Endodermal cell (in vitro differentiated cells): ENCODE measurements at regions not wholly inside any gene's neighbourhood (a gene's known extent, or its start where the extent isn't known, plus 50 kb on each side); places are given as distances from the start of the nearest gene placed in this dataset.

ENCODE experiments used
- DNase-seq: peaks from one replicate; pipeline ENCODE4 v3.0.0-alpha.2; 2017
- H3K27ac ChIP-seq: 2 replicates; pipeline ENCODE4 v1.5.1; 2013; ENCODE audit warnings: mild to moderate bottlenecking, low read depth, low read length, moderate library complexity
- H3K27me3 ChIP-seq: 2 replicates; pipeline ENCODE4 v1.6.1; 2013; ENCODE audit warnings: mild to moderate bottlenecking, low read length, moderate library complexity; ENCODE audit not compliant: insufficient read depth, control insufficient read depth, poor library complexity, severe bottlenecking
- H3K36me3 ChIP-seq: 2 replicates; pipeline ENCODE4 v1.7.0; 2013; ENCODE audit warnings: mild to moderate bottlenecking, low read length, moderate library complexity; ENCODE audit not compliant: control insufficient read depth, insufficient read depth
- H3K4me1 ChIP-seq: one replicate; pipeline ENCODE4 v1.7.0; 2013; ENCODE audit warnings: low read length; ENCODE audit not compliant: control insufficient read depth, insufficient read depth
- H3K4me3 ChIP-seq: 2 replicates; pipeline ENCODE4 v1.5.1; 2013; ENCODE audit warnings: mild to moderate bottlenecking, low read length, moderate library complexity
- H3K9ac ChIP-seq: 2 replicates; pipeline ENCODE4 v1.6.1; 2013; ENCODE audit warnings: mild to moderate bottlenecking, low read length, moderate library complexity; ENCODE audit not compliant: poor library complexity, severe bottlenecking; ENCODE audit errors: extremely low read depth
- H3K9me3 ChIP-seq: 2 replicates; pipeline ENCODE4 v1.6.1; 2013; ENCODE audit warnings: mild to moderate bottlenecking, low read length, moderate library complexity; ENCODE audit not compliant: control insufficient read depth
- H3K27ac Mint-ChIP-seq: 2 replicates; pipeline ENCODE4 v1.8.0; 2020; ENCODE audit warnings: mixed read lengths
- H3K27me3 Mint-ChIP-seq: 2 replicates; pipeline ENCODE4 v1.8.0; 2021; ENCODE audit warnings: mild to moderate bottlenecking, mixed read lengths; ENCODE audit not compliant: insufficient read depth
- H3K36me3 Mint-ChIP-seq: 2 replicates; pipeline ENCODE4 v1.8.0; 2020; ENCODE audit warnings: low read depth, mixed read lengths
- H3K4me1 Mint-ChIP-seq: 2 replicates; pipeline ENCODE4 v1.8.0; 2020; ENCODE audit warnings: mixed read lengths
- H3K4me3 Mint-ChIP-seq: 2 replicates; pipeline ENCODE4 v1.8.0; 2020; ENCODE audit warnings: mild to moderate bottlenecking, moderate library complexity, mixed read lengths
- H3K9me3 Mint-ChIP-seq: 2 replicates; pipeline ENCODE4 v1.8.0; 2020; ENCODE audit warnings: mild to moderate bottlenecking, mixed read lengths
- WGBS, 2 experiments: methylation state at CpG; one replicate each; pipeline versions ENCODE4 v1.1.5 to v1.1.7; 2013; ENCODE audit warnings: missing lambda C conversion rate in 2 of 2, mixed read lengths in 1 of 2; ENCODE audit not compliant: insufficient coverage in 1 of 2, insufficient read length in 1 of 2; 5-methylcytosine and 5-hydroxymethylcytosine counted together
- TF ChIP-seq, protein P1 (sequence below): fragments of 200-600 bp; sonication (generic); conservative IDR thresholded peaks from 2 replicates; pipeline ENCODE4 v1.5.0; 2021; ENCODE audit warnings: antibody characterized with exemption, mild to moderate bottlenecking

DNA sequence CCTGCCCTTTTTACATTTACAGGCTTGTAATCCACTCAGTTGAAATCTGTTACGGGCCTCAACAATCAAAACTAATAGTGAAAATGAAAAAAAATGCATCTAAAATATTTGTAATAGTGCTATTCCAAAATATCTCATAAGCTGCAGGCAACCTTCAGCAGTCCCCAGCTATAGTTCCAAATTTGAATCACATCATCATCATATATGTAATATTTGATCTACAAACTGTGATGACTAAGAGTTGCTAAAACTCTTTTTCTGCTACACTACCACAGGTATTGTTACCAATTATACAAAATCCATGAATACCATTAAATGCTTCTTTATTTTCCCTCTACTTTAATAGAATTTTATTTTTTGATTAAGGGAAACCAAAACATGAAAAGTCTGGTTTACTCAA, 121.4 kb upstream of the RFC3 start:
- H3K4me3 Mint-ChIP-seq: no peak overlapping the region
- DNase-seq: no peak
- TF ChIP-seq, protein P1, sequence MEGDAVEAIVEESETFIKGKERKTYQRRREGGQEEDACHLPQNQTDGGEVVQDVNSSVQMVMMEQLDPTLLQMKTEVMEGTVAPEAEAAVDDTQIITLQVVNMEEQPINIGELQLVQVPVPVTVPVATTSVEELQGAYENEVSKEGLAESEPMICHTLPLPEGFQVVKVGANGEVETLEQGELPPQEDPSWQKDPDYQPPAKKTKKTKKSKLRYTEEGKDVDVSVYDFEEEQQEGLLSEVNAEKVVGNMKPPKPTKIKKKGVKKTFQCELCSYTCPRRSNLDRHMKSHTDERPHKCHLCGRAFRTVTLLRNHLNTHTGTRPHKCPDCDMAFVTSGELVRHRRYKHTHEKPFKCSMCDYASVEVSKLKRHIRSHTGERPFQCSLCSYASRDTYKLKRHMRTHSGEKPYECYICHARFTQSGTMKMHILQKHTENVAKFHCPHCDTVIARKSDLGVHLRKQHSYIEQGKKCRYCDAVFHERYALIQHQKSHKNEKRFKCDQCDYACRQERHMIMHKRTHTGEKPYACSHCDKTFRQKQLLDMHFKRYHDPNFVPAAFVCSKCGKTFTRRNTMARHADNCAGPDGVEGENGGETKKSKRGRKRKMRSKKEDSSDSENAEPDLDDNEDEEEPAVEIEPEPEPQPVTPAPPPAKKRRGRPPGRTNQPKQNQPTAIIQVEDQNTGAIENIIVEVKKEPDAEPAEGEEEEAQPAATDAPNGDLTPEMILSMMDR: no peak
- Histone ChIP-seq H3K27me3 (no peaks in the 10 kb centered on the region), H3K9ac (no peak overlapping the region), H3K4me1 (no peaks in the 10 kb centered on the region), H3K27ac (no peak overlapping the region), H3K9me3 (peaks cover 4% of the 10 kb centered on the region), H3K36me3 (no peaks in the 10 kb centered on the region), H3K4me3 (no peak overlapping the region)
- no peaks in the 10 kb centered on the region for H3K36me3 Mint-ChIP-seq
- H3K4me1 Mint-ChIP-seq: no peaks in the 10 kb centered on the region
- peaks cover 6% of the 10 kb centered on the region for H3K9me3 Mint-ChIP-seq
- no peak overlapping the region for H3K27ac Mint-ChIP-seq
- no CpG with 5 or more reads among the region's 1 CpG for WGBS, 2 experiments
- H3K27me3 Mint-ChIP-seq: peaks cover 3% of the 10 kb centered on the region

DNA sequence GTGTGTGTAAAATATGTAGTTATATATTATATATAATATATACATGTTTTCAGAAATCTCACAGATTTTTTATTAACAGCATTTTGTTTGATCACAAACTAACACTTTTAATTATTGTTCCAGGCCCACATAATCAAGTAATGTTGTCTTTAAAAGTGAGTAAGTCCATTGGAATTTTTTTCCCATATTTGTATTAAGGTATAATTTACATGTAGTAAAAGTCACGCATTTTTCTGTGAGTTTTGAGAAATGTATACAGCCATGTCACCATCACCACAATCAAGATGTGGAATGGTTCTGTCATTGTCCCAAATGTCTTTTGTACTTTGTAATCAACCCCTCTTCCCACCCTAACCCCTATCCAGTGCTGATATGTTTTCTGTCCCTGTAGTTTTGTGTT, 120.0 kb upstream of the RFC3 start:
- no peaks in the 10 kb centered on the region for H3K4me1 ChIP-seq
- TF ChIP-seq, protein P1: no peak
- no peak for DNase-seq
- no peaks in the 10 kb centered on the region for H3K27me3 ChIP-seq
- Mint-ChIP-seq H3K9me3 (peaks cover 2% of the 10 kb centered on the region), H3K27ac (no peak overlapping the region), H3K36me3 (no peaks in the 10 kb centered on the region), H3K4me3 (no peak overlapping the region), H3K4me1 (no peaks in the 10 kb centered on the region), H3K27me3 (peaks cover 3% of the 10 kb centered on the region)
- no peaks in the 10 kb centered on the region for H3K36me3 ChIP-seq
- no peak overlapping the region for H3K27ac ChIP-seq
- no peak overlapping the region for H3K4me3 ChIP-seq
- H3K9ac ChIP-seq: no peak overlapping the region
- no peaks in the 10 kb centered on the region for H3K9me3 ChIP-seq
- WGBS, 2 experiments: no CpG with 5 or more reads among the region's 1 CpG

- Mint-ChIP-seq H3K4me3 (no peak overlapping the region), H3K36me3 (no peaks in the 10 kb centered on the region), H3K9me3 (peaks cover 27% of the 10 kb centered on the region), H3K4me1 (peaks cover 2% of the 10 kb centered on the region), H3K27me3 (peaks cover 13% of the 10 kb centered on the region), H3K27ac (no peak overlapping the region)
- TF ChIP-seq, protein P1: no peak
- Histone ChIP-seq H3K36me3 (no peaks in the 10 kb centered on the region), H3K4me3 (no peak overlapping the region), H3K4me1 (no peaks in the 10 kb centered on the region), H3K9me3 (peaks cover 5% of the 10 kb centered on the region), H3K27me3 (peaks cover 5% of the 10 kb centered on the region), H3K9ac (no peak overlapping the region), H3K27ac (no peak overlapping the region)
- WGBS, 2 experiments: 87% methylated on average over 3 of the region's 3 CpGs
- DNase-seq: no peak
Observed at GRCh38 chr13:33707449-33707848, 110.5 kb upstream of the RFC3 start.
